ENCODE measurements at regions not wholly inside any gene's neighbourhood (a gene's known extent, or its start where the extent isn't known, plus 50 kb on each side); places are given as distances from the start of the nearest gene placed in this dataset.
A peak's percentile ranks its signal among the peaks of the same experiment; 100 is the strongest.

GRCh38 chr2:149653831-149654445, 66.4 kb upstream of the MMADHC start:
- DNase-seq (ENCODE audit: low read depth in 2 of 2): no peak

GRCh38 chr2:149652926-149653325, 65.4 kb upstream of the MMADHC start:
- DNase-seq (ENCODE audit: low read depth in 2 of 2): no peak

DNA sequence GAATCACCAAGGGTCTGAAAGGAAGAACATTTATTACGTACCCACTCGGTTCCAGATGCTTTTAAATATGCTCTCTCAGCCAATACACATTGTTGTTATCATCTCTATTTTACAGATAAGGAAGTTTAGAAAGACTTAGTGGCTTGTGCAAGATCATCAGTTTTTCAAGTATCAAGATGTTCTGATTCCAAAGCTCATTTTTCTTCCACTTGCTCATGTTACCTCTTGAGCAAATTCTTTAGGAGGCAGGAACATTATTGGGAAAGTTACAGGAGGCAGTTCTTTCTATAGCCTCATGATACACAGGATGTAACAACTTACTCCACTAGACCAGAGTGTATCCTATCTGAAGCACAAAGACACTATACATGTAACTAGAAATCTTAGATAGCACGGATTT, 65.0 kb upstream of the MMADHC start:
- DNase-seq (ENCODE audit: low read depth in 2 of 2): no peak

DNA sequence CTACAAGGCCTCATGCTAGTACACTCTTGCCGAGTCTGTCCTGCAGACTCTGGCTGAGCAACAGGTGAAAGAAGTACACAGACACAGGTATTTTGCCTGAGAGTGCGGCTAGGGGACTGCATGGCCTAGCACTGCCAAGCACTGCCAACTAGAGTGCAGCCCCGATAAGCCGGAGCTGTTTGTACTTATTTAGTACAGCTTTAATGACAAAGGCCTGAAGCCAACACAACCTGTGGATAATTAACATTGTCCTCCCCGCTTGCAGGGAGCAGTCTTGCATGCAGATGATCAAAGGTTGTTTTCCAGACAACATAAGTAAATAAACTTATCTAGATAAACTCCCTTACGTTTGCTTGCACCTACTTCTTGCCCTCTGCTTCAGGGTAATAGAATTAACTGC, 63.7 kb upstream of the MMADHC start:
- DNase-seq (ENCODE audit: low read depth in 2 of 2): no peak

GRCh38 chr2:149650006-149650405, 62.4 kb upstream of the MMADHC start:
- no peak for DNase-seq (ENCODE audit: low read depth in 2 of 2)

GRCh38 chr2:149648282-149649030, 60.9 kb upstream of the MMADHC start:
- peak; percentile 97 for DNase-seq (ENCODE audit: low read depth in 2 of 2)

GRCh38 chr2:149645391-149645790, 57.8 kb upstream of the MMADHC start:
- peak; percentile 41 to 43 for DNase-seq (ENCODE audit: low read depth in 2 of 2)
